Transverse colon (tissue), 4 donors: ENCODE measurements at regions not wholly inside any gene's neighbourhood (a gene's known extent, or its start where the extent isn't known, plus 50 kb on each side); places are given as distances from the start of the nearest gene placed in this dataset.

Source experiments
- DNase-seq: peaks from one replicate; pipeline ENCODE4 v3.0.0-alpha.2; 2019
- H3K27ac ChIP-seq, 4 donors: fragments of 200-600 bp; sonication (generic); 2 replicates each; pipeline ENCODE4 v1.5.1; 2016 to 2018; ENCODE audit warnings: inconsistent platforms in 4 of 4
- H3K27me3 ChIP-seq: fragments of 200-600 bp; sonication (generic); 2 replicates; pipeline ENCODE4 v1.5.1; 2017; ENCODE audit warnings: inconsistent platforms
- H3K36me3 ChIP-seq, 4 donors: fragments of 200-600 bp; sonication (generic); 2 replicates each; pipeline ENCODE4 v1.5.1; 2017 to 2019; ENCODE audit warnings: inconsistent platforms in 4 of 4
- H3K4me1 ChIP-seq, 4 donors: fragments of 200-600 bp; sonication (generic); 2 replicates each; pipeline ENCODE4 v1.5.1; 2017 to 2020; ENCODE audit warnings: inconsistent platforms in 4 of 4
- H3K4me3 ChIP-seq, 4 donors: fragments of 200-600 bp; sonication (generic); 1 replicate in 1 of 4; 2 replicates in 3 of 4; pipeline versions ENCODE4 v1.5.1 to v1.6.1; 2017 to 2019; ENCODE audit warnings: inconsistent platforms in 4 of 4
- H3K9me3 ChIP-seq, 2 donors: fragments of 200-600 bp; sonication (generic); 2 replicates each; pipeline ENCODE4 v1.5.1; 2017 to 2019; ENCODE audit warnings: inconsistent platforms in 2 of 2
- CTCF ChIP-seq, 5 experiments: fragments of 200-600 bp in 3 of 5; fragments of 450-650 bp in 2 of 5; sonication (generic) in 3 of 5; IDR thresholded peaks; 1 replicate in 2 of 5; 2 replicates in 3 of 5; pipeline ENCODE4 v1.5.1; 2016 to 2017; ENCODE audit warnings: antibody characterized with exemption in 5 of 5, inconsistent platforms in 3 of 5, mild to moderate bottlenecking in 2 of 5, moderate library complexity in 1 of 5
- EP300 ChIP-seq: sonication (generic); formaldehyde crosslinking; IDR thresholded peaks from one replicate; pipeline ENCODE4 v1.6.1; 2017; ENCODE audit warnings: antibody characterized with exemption, low read depth
- POLR2A ChIP-seq: fragments of 450-650 bp; IDR thresholded peaks from one replicate; pipeline ENCODE4 v1.6.1; 2016; ENCODE audit warnings: antibody characterized with exemption, mild to moderate bottlenecking, moderate library complexity
- POLR2AphosphoS5 ChIP-seq, 3 donors: sonication (generic); formaldehyde crosslinking; IDR thresholded peaks; one replicate each; pipeline ENCODE4 v1.6.1; 2016; ENCODE audit warnings: antibody characterized with exemption in 3 of 3
- WGBS, 2 donors: methylation state at CpG; one replicate each; pipeline ENCODE4 v1.1.5; 2018; ENCODE audit warnings: low coverage in 1 of 2; 5-methylcytosine and 5-hydroxymethylcytosine counted together
- in situ Hi-C, 4 donors: fragments of 200-750 bp; cut with MboI; loops; one replicate each; pipeline versions ENCODE4 v1.15.0 to v1.15.1; 2017; ENCODE audit warnings: low sequenced_read_pairs in 3 of 4, low pct_ligation_motif_present in 1 of 4, low pct_unique_long_range_greater_than_20kb in 1 of 4
- intact Hi-C: fragments of 100-400 bp; cut with DNase I; formaldehyde crosslinking; loops from one replicate; pipeline ENCODE4 v1.15.1; 2023; ENCODE audit warnings: low total_unique reads

DNA sequence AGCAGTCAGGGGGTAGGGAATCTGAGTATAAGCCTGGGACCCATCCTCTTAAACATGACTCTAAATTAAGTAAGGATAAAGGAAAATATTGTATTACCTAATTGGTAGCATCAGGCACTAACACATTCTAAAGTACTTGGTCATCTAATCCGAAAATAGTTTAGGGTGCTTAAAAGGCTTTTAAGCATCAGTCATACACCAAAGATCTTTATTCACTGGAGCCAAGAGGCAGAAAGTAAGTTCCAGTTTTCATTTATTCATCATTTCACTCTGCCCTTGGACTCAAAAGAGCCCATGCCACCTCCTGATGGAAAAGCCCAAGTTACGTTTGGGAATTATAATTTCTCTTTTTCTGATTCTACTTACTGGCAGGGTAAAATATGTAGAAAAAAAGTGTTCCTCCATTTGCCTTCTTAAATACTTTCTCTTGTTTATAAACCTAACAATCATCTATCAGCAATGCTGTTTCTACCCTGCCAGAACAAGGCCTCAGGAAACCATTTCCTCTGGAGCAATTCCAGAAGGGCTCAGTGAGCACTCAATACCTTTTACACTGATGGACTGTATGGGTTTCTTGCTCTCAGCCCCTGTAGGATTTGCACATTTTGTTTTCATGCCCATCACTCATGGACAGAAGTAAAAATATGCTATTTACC lies 120.1 kb upstream of the SLC5A12 start:
- no peak for TF ChIP-seq POLR2A
- no peak for TF ChIP-seq CTCF (IDR thresholded peaks at IDR 0.05)
- TF ChIP-seq POLR2AphosphoS5 (IDR thresholded peaks at IDR 0.05): peak in 1 of 3 donors; percentile 24
- no peak for TF ChIP-seq EP300
- no peak for DNase-seq
- H3K4me3 ChIP-seq: no peak overlapping the region
- intact Hi-C loops (no loop called here), in situ Hi-C loops (no loop called here)
- H3K27ac ChIP-seq: peak overlapping the region; percentile 34 to 55 (median 52)
- 56 to 61% methylated on average over 2 of the region's 2 CpGs for WGBS, 2 donors
- H3K9me3 ChIP-seq: no peaks in the 10 kb centered on the region
- no peaks in the 10 kb centered on the region for H3K36me3 ChIP-seq
- H3K4me1 ChIP-seq: peaks cover 0 to 10% (median 0%) of the 10 kb centered on the region in 4 donors
- no peaks in the 10 kb centered on the region for H3K27me3 ChIP-seq

- intact Hi-C loops: no loop called here
- 58 to 61% methylated on average over 3 of the region's 3 CpGs for WGBS, 2 donors
Observed at GRCh38 chr11:26842478-26843282, 120.8 kb upstream of the SLC5A12 start.

GRCh38 chr11:26843539-26843938 lies 121.7 kb upstream of the SLC5A12 start:
- DNase-seq: no peak
- WGBS, 2 donors: 42 to 46% methylated on average over 2 of the region's 2 CpGs
- H3K4me3 ChIP-seq: no peak overlapping the region
- H3K27ac ChIP-seq: peak overlapping the region in 1 of 4 donors; percentile 52
- no peaks in the 10 kb centered on the region for H3K9me3 ChIP-seq
- no peaks in the 10 kb centered on the region for H3K27me3 ChIP-seq
- in situ Hi-C loops: no loop called here
- H3K36me3 ChIP-seq: no peaks in the 10 kb centered on the region
- intact Hi-C loops: no loop called here
- peaks cover 0 to 10% (median 0%) of the 10 kb centered on the region in 4 donors for H3K4me1 ChIP-seq
- TF ChIP-seq POLR2A: no peak
- no peak for TF ChIP-seq EP300
- TF ChIP-seq POLR2AphosphoS5 (IDR thresholded peaks at IDR 0.05): no peak
- no peak for TF ChIP-seq CTCF (IDR thresholded peaks at IDR 0.05)

More at GRCh38 chr11:26842478-26843282, 120.8 kb upstream of the SLC5A12 start:
- H3K9me3 ChIP-seq: no peaks in the 10 kb centered on the region
- in situ Hi-C loops: no loop called here
- no peak overlapping the region for H3K4me3 ChIP-seq
- H3K27me3 ChIP-seq: no peaks in the 10 kb centered on the region
- TF ChIP-seq POLR2A (no peak), EP300 (no peak), POLR2AphosphoS5 (IDR thresholded peaks at IDR 0.05) (no peak), CTCF (IDR thresholded peaks at IDR 0.05) (no peak)
- no peaks in the 10 kb centered on the region for H3K36me3 ChIP-seq
- no peak for DNase-seq
- H3K27ac ChIP-seq: peak overlapping the region; percentile 34 to 55 (median 52)
- peaks cover 0 to 10% (median 0%) of the 10 kb centered on the region in 4 donors for H3K4me1 ChIP-seq

DNA sequence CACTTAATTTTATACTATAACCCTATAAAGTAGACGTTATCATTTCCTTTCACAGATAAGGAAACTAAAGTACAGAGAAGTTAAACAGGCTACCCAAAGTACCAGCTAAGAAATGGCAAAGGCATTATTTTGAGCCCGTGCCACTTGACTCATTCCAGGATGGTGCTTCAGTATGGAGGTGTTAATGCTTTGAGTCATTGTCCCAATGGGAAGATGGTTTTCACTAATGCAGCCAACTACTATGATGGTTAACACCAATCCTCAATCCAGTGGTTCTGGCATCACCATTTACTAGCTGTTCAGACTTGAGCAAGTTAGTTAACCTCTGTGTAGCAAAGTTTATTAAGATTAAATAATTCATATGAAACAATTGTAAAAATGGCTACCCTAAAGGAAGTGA lies 123.1 kb upstream of the SLC5A12 start:
- Histone ChIP-seq H3K27me3 (no peaks in the 10 kb centered on the region), H3K27ac (no peak overlapping the region), H3K4me1 (peaks cover 0 to 13% (median 0%) of the 10 kb centered on the region in 4 donors), H3K9me3 (no peaks in the 10 kb centered on the region), H3K36me3 (no peaks in the 10 kb centered on the region), H3K4me3 (no peak overlapping the region)
- 51 to 77% methylated on average over 2 of the region's 2 CpGs for WGBS, 2 donors
- intact Hi-C loops: no loop called here
- DNase-seq: no peak
- TF ChIP-seq POLR2AphosphoS5 (IDR thresholded peaks at IDR 0.05) (no peak), CTCF (IDR thresholded peaks at IDR 0.05) (no peak), EP300 (no peak), POLR2A (no peak)
- in situ Hi-C loops: no loop called here
